SK-N-MC (cell line): ENCODE measurements at regions not wholly inside any gene's neighbourhood (a gene's known extent, or its start where the extent isn't known, plus 50 kb on each side); places are given as distances from the start of the nearest gene placed in this dataset.

ENCODE experiments used
- EZH2 ChIP-seq: fragments of 200-600 bp; sonication (generic); IDR thresholded peaks from one replicate; pipeline ENCODE4 v1.6.1; 2017; ENCODE audit warnings: antibody characterized with exemption
- FOXP2 ChIP-seq: optimal IDR thresholded peaks from 2 replicates; pipeline ENCODE3; 2011; ENCODE audit warnings: mild to moderate bottlenecking, moderate library complexity; ENCODE audit not compliant: insufficient read depth; ENCODE audit errors: extremely low read length, control extremely low read depth
- POLR2AphosphoS5 ChIP-seq: IDR thresholded peaks from 2 replicates; pipeline ENCODE4 v1.6.1; 2012; ENCODE audit warnings: mild to moderate bottlenecking, low read depth, low read length, borderline replicate concordance

DNA sequence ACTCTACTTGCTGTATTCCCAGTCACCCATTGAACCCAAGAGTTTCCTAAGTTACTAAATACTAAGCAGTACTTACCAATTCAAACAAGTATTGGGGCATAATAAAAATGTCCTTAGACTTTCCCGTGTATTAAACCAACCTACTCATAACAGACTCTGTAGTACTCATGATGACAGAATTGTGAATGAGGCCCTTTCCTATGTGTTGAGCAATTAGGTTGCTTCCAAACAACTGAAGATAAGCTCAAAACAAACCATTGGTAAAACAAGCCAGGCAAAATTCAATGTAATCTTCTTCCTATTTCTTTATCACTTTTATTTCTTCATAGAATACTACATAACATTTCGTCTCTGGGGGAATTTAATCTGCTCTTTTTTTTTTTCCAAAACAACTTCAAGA, 106.5 kb upstream of the ANK3 start:
- TF ChIP-seq POLR2AphosphoS5: no peak
- no peak for TF ChIP-seq EZH2
- no peak for TF ChIP-seq FOXP2
